ENCODE measurements at regions not wholly inside any gene's neighbourhood (a gene's known extent, or its start where the extent isn't known, plus 50 kb on each side); places are given as distances from the start of the nearest gene placed in this dataset.

- H3K27ac ChIP-seq (ENCODE audit: low read depth in 2 of 2, low read length in 1 of 2), result no peak overlapping the region
- no peak overlapping the region for H3K4me3 ChIP-seq (ENCODE audit: low read depth in 2 of 2, low read length in 1 of 2)
- 0 out of 2 replicates have a peak overlapping the region, but pooled peaks have one; percentile 2 for H2AFZ ChIP-seq (ENCODE audit: low read depth)
- WGBS (ENCODE audit: low lambda C conversion rate), result 54% methylated on average over 4 of the region's 4 CpGs
- H3F3A ChIP-seq (replicated peaks; ENCODE audit: insufficient read depth), result peaks cover 18% of the 10 kb centered on the region
- H3K36me3 ChIP-seq (replicated peaks in 1 of 2; ENCODE audit: control insufficient read depth in 1 of 2, insufficient read depth in 2 of 2, low read length in 1 of 2), result no peaks in the 10 kb centered on the region
- H3K9me3 ChIP-seq, result no peaks in the 10 kb centered on the region
- no peaks in the 10 kb centered on the region for H3K79me2 ChIP-seq (ENCODE audit: insufficient read depth)
- peaks cover 7% of the 10 kb centered on the region in 2 experiments; a peak in 2 of 4 replicates for H3K4me1 ChIP-seq (ENCODE audit: control insufficient read depth in 1 of 2, insufficient read depth in 2 of 2, low read depth in 1 of 2, low read length in 1 of 2)
- no peaks in the 10 kb centered on the region for H4K20me1 ChIP-seq (ENCODE audit: insufficient read depth)
- no peaks in the 10 kb centered on the region for H3K27me3 ChIP-seq (ENCODE audit: insufficient read depth)
- CTCF ChIA-PET, result interaction anchor here (0.6 to 1.6 kb wide), 3 partner anchors 10 to 583 kb away, joined by 3 to 6 read pairs (median 4); no protein-coding TSS in a partner anchor
- POLR2A ChIA-PET, result no interaction called here
- no peak for DNase-seq
- TF ChIP-seq FOSL2 (IDR thresholded peaks at IDR 0.05; ENCODE audit: borderline replicate concordance, low read depth) (no peak), EZH2phosphoT487 (IDR thresholded peaks at IDR 0.05; ENCODE audit: borderline replicate concordance, low read depth) (no peak), GATA2 (CRISPR knock-in tag; IDR thresholded peaks at IDR 0.05) (no peak), RXRA (IDR thresholded peaks at IDR 0.05; ENCODE audit: borderline replicate concordance, low read depth) (no peak), MAX (IDR thresholded peaks at IDR 0.05; ENCODE audit: low read depth) (no peak), FOXJ3 (CRISPR knock-in tag; IDR thresholded peaks at IDR 0.05) (no peak), RAD21 (IDR thresholded peaks at IDR 0.05; ENCODE audit: low read length) (no peak)
- TF ChIP-seq, protein P1, sequence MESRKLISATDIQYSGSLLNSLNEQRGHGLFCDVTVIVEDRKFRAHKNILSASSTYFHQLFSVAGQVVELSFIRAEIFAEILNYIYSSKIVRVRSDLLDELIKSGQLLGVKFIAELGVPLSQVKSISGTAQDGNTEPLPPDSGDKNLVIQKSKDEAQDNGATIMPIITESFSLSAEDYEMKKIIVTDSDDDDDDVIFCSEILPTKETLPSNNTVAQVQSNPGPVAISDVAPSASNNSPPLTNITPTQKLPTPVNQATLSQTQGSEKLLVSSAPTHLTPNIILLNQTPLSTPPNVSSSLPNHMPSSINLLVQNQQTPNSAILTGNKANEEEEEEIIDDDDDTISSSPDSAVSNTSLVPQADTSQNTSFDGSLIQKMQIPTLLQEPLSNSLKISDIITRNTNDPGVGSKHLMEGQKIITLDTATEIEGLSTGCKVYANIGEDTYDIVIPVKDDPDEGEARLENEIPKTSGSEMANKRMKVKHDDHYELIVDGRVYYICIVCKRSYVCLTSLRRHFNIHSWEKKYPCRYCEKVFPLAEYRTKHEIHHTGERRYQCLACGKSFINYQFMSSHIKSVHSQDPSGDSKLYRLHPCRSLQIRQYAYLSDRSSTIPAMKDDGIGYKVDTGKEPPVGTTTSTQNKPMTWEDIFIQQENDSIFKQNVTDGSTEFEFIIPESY (IDR thresholded peaks at IDR 0.05; ENCODE audit: borderline replicate concordance, low read depth), result no peak
- TF ChIP-seq, protein P2, sequence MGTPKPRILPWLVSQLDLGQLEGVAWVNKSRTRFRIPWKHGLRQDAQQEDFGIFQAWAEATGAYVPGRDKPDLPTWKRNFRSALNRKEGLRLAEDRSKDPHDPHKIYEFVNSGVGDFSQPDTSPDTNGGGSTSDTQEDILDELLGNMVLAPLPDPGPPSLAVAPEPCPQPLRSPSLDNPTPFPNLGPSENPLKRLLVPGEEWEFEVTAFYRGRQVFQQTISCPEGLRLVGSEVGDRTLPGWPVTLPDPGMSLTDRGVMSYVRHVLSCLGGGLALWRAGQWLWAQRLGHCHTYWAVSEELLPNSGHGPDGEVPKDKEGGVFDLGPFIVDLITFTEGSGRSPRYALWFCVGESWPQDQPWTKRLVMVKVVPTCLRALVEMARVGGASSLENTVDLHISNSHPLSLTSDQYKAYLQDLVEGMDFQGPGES (IDR thresholded peaks at IDR 0.05; ENCODE audit: low read depth, low read length), result no peak
- H3K9me2 ChIP-seq, result no peaks in the 10 kb centered on the region
- no peak overlapping the region; the same call in 1 of the 2 replicates for H3K4me2 ChIP-seq
- H3K9ac ChIP-seq, result no peak overlapping the region
Measured at GRCh38 chr5:148949841-148950470, 112.9 kb downstream of the SH3TC2 start.

DNA sequence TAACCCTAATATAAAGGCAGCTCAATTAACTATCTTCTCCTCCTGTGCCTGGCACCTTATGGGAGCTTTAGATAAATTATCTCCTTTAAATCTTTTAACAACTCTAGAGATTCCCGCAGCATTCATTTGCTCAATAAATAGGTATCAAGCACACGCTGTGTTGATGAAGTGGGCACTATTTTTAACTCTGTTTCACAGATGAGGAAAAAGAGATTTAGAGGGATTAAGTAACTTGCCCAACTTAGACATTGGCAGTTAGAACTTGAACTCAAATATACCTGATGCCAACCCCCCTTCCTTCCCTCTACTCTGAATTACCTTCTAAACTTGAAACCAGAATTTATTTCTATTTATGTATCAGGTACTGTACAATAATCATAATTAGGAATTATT, 112.4 kb downstream of the SH3TC2 start:
- H3K9ac ChIP-seq, result no peak overlapping the region
- H3K9me2 ChIP-seq, result no peaks in the 10 kb centered on the region
- H3K36me3 ChIP-seq (replicated peaks in 1 of 2; ENCODE audit: control insufficient read depth in 1 of 2, insufficient read depth in 2 of 2, low read length in 1 of 2), result no peaks in the 10 kb centered on the region
- H3K4me2 ChIP-seq, result no peak overlapping the region; the same call in 1 of the 2 replicates
- H3K4me3 ChIP-seq (ENCODE audit: low read depth in 2 of 2, low read length in 1 of 2), result no peak overlapping the region
- WGBS (ENCODE audit: low lambda C conversion rate), result 78% methylated on average over 2 of the region's 2 CpGs
- H3K27ac ChIP-seq (ENCODE audit: low read depth in 2 of 2, low read length in 1 of 2), result no peak overlapping the region
- no peaks in the 10 kb centered on the region for H4K20me1 ChIP-seq (ENCODE audit: insufficient read depth)
- H3K9me3 ChIP-seq, result no peaks in the 10 kb centered on the region
- H3K79me2 ChIP-seq (ENCODE audit: insufficient read depth), result no peaks in the 10 kb centered on the region
- ChIA-PET POLR2A (no interaction called here), CTCF (interaction anchor here (0.6 to 2.1 kb wide), 6 partner anchors 9 to 584 kb away, joined by 3 to 6 read pairs (median 4); no protein-coding TSS in a partner anchor)
- peaks cover 18% of the 10 kb centered on the region for H3F3A ChIP-seq (replicated peaks; ENCODE audit: insufficient read depth)
- no peaks in the 10 kb centered on the region for H3K27me3 ChIP-seq (ENCODE audit: insufficient read depth)
- DNase-seq, result no peak
- H2AFZ ChIP-seq (ENCODE audit: low read depth), result no peak overlapping the region
- H3K4me1 ChIP-seq (ENCODE audit: control insufficient read depth in 1 of 2, insufficient read depth in 2 of 2, low read depth in 1 of 2, low read length in 1 of 2), result peaks cover 7% of the 10 kb centered on the region in 2 experiments; a peak in 2 of 4 replicates
- no peak for TF ChIP-seq ELF1 (IDR thresholded peaks at IDR 0.05)
- TF ChIP-seq, protein P3, sequence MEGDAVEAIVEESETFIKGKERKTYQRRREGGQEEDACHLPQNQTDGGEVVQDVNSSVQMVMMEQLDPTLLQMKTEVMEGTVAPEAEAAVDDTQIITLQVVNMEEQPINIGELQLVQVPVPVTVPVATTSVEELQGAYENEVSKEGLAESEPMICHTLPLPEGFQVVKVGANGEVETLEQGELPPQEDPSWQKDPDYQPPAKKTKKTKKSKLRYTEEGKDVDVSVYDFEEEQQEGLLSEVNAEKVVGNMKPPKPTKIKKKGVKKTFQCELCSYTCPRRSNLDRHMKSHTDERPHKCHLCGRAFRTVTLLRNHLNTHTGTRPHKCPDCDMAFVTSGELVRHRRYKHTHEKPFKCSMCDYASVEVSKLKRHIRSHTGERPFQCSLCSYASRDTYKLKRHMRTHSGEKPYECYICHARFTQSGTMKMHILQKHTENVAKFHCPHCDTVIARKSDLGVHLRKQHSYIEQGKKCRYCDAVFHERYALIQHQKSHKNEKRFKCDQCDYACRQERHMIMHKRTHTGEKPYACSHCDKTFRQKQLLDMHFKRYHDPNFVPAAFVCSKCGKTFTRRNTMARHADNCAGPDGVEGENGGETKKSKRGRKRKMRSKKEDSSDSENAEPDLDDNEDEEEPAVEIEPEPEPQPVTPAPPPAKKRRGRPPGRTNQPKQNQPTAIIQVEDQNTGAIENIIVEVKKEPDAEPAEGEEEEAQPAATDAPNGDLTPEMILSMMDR (IDR thresholded peaks at IDR 0.05), result no peak
- TF ChIP-seq SMC3 (IDR thresholded peaks at IDR 0.05; ENCODE audit: low read depth, low read length), result no peak
- TF ChIP-seq NRF1 (IDR thresholded peaks at IDR 0.05; ENCODE audit: low read depth, low read length), result no peak
- TF ChIP-seq TAF1 (IDR thresholded peaks at IDR 0.05; ENCODE audit: borderline replicate concordance, low read depth, low read length), result no peak
- TF ChIP-seq POLR2AphosphoS5 (IDR thresholded peaks at IDR 0.05; ENCODE audit: low read depth, low read length), result no peak
- TF ChIP-seq TEAD4 (IDR thresholded peaks at IDR 0.05; ENCODE audit: borderline replicate concordance, insufficient read depth), result no peak
- TF ChIP-seq, protein P4, sequence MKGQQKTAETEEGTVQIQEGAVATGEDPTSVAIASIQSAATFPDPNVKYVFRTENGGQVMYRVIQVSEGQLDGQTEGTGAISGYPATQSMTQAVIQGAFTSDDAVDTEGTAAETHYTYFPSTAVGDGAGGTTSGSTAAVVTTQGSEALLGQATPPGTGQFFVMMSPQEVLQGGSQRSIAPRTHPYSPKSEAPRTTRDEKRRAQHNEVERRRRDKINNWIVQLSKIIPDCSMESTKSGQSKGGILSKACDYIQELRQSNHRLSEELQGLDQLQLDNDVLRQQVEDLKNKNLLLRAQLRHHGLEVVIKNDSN (IDR thresholded peaks at IDR 0.05; ENCODE audit: borderline replicate concordance, low read depth), result no peak
- no peak for TF ChIP-seq MAX (IDR thresholded peaks at IDR 0.05; ENCODE audit: low read depth)
- no peak for TF ChIP-seq EZH2phosphoT487 (IDR thresholded peaks at IDR 0.05; ENCODE audit: borderline replicate concordance, low read depth)
- TF ChIP-seq CHD2 (IDR thresholded peaks at IDR 0.05; ENCODE audit: low read length, partially characterized antibody), result no peak
- no peak for TF ChIP-seq RAD21 (IDR thresholded peaks at IDR 0.05; ENCODE audit: low read length)
